ENCODE measurements at regions not wholly inside any gene's neighbourhood (a gene's known extent, or its start where the extent isn't known, plus 50 kb on each side); places are given as distances from the start of the nearest gene placed in this dataset.

DNA sequence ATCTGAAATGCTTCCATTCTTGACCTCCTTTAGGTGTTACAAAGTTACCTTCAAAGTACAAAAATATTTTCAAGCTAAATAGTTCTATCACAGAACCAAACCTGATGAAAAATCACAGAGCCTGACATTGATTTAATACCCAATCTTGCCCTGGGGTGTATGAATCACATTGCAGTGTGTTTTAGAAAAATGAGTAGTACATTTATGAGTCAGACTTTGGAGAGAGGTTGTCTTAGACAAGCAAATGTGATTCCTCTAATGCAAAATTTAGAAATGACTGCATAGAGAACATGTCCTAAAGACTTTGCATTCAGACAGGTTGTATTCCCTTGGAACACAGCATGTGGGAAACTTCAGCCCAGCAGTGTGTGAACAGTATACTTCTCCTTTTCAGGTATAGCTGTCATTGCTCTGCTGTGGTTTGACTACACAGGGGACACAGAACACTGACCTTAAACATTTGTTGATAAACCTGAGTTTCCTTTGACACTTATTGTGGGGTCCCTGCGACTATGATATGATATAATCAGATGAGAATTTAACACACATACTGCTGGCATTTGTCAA lies 972.1 kb downstream of the JRKL start:
- TF ChIP-seq, protein P1, sequence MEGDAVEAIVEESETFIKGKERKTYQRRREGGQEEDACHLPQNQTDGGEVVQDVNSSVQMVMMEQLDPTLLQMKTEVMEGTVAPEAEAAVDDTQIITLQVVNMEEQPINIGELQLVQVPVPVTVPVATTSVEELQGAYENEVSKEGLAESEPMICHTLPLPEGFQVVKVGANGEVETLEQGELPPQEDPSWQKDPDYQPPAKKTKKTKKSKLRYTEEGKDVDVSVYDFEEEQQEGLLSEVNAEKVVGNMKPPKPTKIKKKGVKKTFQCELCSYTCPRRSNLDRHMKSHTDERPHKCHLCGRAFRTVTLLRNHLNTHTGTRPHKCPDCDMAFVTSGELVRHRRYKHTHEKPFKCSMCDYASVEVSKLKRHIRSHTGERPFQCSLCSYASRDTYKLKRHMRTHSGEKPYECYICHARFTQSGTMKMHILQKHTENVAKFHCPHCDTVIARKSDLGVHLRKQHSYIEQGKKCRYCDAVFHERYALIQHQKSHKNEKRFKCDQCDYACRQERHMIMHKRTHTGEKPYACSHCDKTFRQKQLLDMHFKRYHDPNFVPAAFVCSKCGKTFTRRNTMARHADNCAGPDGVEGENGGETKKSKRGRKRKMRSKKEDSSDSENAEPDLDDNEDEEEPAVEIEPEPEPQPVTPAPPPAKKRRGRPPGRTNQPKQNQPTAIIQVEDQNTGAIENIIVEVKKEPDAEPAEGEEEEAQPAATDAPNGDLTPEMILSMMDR (IDR thresholded peaks at IDR 0.05) = no peak
- TF ChIP-seq, protein P2, sequence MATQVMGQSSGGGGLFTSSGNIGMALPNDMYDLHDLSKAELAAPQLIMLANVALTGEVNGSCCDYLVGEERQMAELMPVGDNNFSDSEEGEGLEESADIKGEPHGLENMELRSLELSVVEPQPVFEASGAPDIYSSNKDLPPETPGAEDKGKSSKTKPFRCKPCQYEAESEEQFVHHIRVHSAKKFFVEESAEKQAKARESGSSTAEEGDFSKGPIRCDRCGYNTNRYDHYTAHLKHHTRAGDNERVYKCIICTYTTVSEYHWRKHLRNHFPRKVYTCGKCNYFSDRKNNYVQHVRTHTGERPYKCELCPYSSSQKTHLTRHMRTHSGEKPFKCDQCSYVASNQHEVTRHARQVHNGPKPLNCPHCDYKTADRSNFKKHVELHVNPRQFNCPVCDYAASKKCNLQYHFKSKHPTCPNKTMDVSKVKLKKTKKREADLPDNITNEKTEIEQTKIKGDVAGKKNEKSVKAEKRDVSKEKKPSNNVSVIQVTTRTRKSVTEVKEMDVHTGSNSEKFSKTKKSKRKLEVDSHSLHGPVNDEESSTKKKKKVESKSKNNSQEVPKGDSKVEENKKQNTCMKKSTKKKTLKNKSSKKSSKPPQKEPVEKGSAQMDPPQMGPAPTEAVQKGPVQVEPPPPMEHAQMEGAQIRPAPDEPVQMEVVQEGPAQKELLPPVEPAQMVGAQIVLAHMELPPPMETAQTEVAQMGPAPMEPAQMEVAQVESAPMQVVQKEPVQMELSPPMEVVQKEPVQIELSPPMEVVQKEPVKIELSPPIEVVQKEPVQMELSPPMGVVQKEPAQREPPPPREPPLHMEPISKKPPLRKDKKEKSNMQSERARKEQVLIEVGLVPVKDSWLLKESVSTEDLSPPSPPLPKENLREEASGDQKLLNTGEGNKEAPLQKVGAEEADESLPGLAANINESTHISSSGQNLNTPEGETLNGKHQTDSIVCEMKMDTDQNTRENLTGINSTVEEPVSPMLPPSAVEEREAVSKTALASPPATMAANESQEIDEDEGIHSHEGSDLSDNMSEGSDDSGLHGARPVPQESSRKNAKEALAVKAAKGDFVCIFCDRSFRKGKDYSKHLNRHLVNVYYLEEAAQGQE (IDR thresholded peaks at IDR 0.05) = no peak
- no peak for TF ChIP-seq POLR2A (IDR thresholded peaks at IDR 0.05; ENCODE audit: low read length)

All from A549 (cell line).